MM.1S (cell line): ENCODE measurements at regions not wholly inside any gene's neighbourhood (a gene's known extent, or its start where the extent isn't known, plus 50 kb on each side); places are given as distances from the start of the nearest gene placed in this dataset.

Experiments used
- DNase-seq: peaks from one replicate; pipeline ENCODE4 v3.0.0-alpha.2; 2015
- H2AFZ ChIP-seq: fragments of 300-600 bp; sonication (generic); 2 replicates; pipeline ENCODE4 v1.6.0; 2016; ENCODE audit warnings: antibody characterized with exemption, low read length
- H3F3A ChIP-seq: fragments of 300-600 bp; sonication (generic); 2 replicates; pipeline ENCODE4 v1.6.1; 2016; ENCODE audit warnings: mild to moderate bottlenecking, antibody characterized with exemption, low read length, moderate library complexity, mixed read lengths; ENCODE audit not compliant: insufficient read depth
- H3K27ac ChIP-seq: fragments of 300-600 bp; sonication (generic); 2 replicates; pipeline ENCODE4 v1.5.1; 2016; ENCODE audit warnings: mild to moderate bottlenecking, low read length
- H3K27me3 ChIP-seq: fragments of 300-600 bp; sonication (generic); replicated peaks from 2 replicates; pipeline ENCODE4 v1.6.0; 2016; ENCODE audit warnings: low read length; ENCODE audit not compliant: insufficient read depth
- H3K36me3 ChIP-seq: fragments of 300-600 bp; sonication (generic); replicated peaks from 2 replicates; pipeline ENCODE4 v1.6.1; 2016; ENCODE audit warnings: mild to moderate bottlenecking, low read length, mixed read lengths; ENCODE audit not compliant: insufficient read depth
- H3K4me1 ChIP-seq: fragments of 300-600 bp; sonication (generic); 2 replicates; pipeline ENCODE4 v1.6.1; 2016; ENCODE audit warnings: low read length, mixed read lengths
- H3K4me2 ChIP-seq: fragments of 300-600 bp; sonication (generic); 2 replicates; pipeline ENCODE4 v1.6.0; 2016; ENCODE audit warnings: low read depth, low read length
- H3K4me3 ChIP-seq: fragments of 300-600 bp; sonication (generic); 2 replicates; pipeline ENCODE4 v1.5.1; 2016; ENCODE audit warnings: low read length, mixed read lengths
- H3K79me2 ChIP-seq: fragments of 300-600 bp; sonication (generic); 2 replicates; pipeline ENCODE4 v1.6.1; 2016; ENCODE audit warnings: mixed run types, low read length, mixed read lengths
- H3K9ac ChIP-seq: fragments of 300-600 bp; sonication (generic); 2 replicates; pipeline ENCODE4 v1.6.1; 2016; ENCODE audit warnings: low read length, mixed read lengths
- H3K9me2 ChIP-seq: fragments of 300-600 bp; sonication (generic); replicated peaks from 2 replicates; pipeline ENCODE4 v1.6.1; 2016; ENCODE audit warnings: mild to moderate bottlenecking, low read length, mixed read lengths; ENCODE audit not compliant: insufficient read depth
- H3K9me3 ChIP-seq: fragments of 300-600 bp; sonication (generic); replicated peaks from 2 replicates; pipeline ENCODE4 v1.6.1; 2016; ENCODE audit warnings: mild to moderate bottlenecking, low read length, mixed read lengths; ENCODE audit not compliant: insufficient read depth
- H4K20me1 ChIP-seq: fragments of 300-600 bp; sonication (generic); 2 replicates; pipeline ENCODE4 v1.6.1; 2016; ENCODE audit warnings: mild to moderate bottlenecking, low read length, moderate library complexity, mixed read lengths; ENCODE audit not compliant: insufficient read depth
- CTCF ChIP-seq: fragments of 300-600 bp; sonication (generic); IDR thresholded peaks from 2 replicates; pipeline ENCODE4 v1.5.1; 2016; ENCODE audit warnings: antibody characterized with exemption, low read length, mixed read lengths
- EZH2 ChIP-seq: fragments of 300-600 bp; sonication (generic); optimal IDR thresholded peaks from 2 replicates; pipeline ENCODE3; 2017; ENCODE audit warnings: low read depth, mild to moderate bottlenecking, antibody characterized with exemption, low read length, mixed read lengths
- EZH2phosphoT487 ChIP-seq: fragments of 300-600 bp; sonication (generic); IDR thresholded peaks from 2 replicates; pipeline ENCODE4 v1.6.1; 2018; ENCODE audit warnings: antibody characterized with exemption, low read length

DNA sequence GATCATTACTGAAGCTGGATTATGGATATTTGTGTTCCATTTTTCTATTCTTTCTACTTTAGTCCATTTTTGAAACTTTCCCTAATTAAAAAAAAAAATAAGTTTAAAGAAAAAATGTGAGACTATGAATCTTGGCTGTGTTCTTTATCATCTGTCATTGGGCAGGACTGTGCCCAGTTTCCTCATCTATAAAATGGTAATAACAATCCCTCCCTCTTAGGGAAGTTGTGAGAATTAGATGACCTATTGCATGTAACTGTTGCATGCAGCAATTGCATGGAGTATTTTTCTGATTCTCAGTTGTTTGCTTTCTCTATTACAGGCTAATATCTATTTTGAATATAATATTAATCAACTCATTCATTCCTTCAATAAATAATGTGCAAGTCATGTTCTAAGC lies 108.2 kb upstream of the LOC128125822 start:
- Histone ChIP-seq H3K9me3 (no peaks in the 10 kb centered on the region), H3F3A (no peaks in the 10 kb centered on the region), H3K9ac (no peak overlapping the region), H3K4me1 (no peaks in the 10 kb centered on the region), H3K27ac (no peak overlapping the region), H2AFZ (no peak overlapping the region), H3K27me3 (no peaks in the 10 kb centered on the region), H4K20me1 (no peaks in the 10 kb centered on the region), H3K4me2 (no peak overlapping the region), H3K9me2 (no peaks in the 10 kb centered on the region), H3K4me3 (no peak overlapping the region), H3K36me3 (no peaks in the 10 kb centered on the region), H3K79me2 (no peaks in the 10 kb centered on the region)
- no peak for DNase-seq
- no peak for TF ChIP-seq CTCF
- no peak for TF ChIP-seq EZH2phosphoT487
- no peak for TF ChIP-seq EZH2

DNA sequence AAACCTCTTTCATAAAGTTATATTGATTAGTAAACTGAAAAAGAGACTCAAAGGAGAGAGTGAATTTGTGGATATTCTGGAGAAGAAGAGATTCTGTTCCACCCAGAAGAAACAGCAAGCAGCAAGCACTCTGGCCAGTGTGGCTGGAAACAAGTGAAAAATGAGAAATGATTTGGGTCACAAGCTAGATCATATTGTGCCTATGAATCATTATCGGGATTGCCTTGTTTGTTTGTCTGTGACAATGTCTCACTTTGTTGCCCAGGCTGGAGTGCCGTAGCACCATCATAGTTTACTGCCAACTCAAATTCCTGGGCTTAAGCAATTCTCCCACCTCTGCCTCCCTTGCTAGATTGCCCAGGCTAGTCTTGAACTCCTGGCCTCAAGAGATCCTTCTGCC lies 106.5 kb upstream of the LOC128125822 start:
- H3K9me2 ChIP-seq = no peaks in the 10 kb centered on the region
- no peak for DNase-seq
- H3K27me3 ChIP-seq = no peaks in the 10 kb centered on the region
- H3K9ac ChIP-seq = no peak overlapping the region
- H3K9me3 ChIP-seq = no peaks in the 10 kb centered on the region
- H3K4me1 ChIP-seq = no peaks in the 10 kb centered on the region
- H3K4me2 ChIP-seq = no peak overlapping the region
- H3K79me2 ChIP-seq = no peaks in the 10 kb centered on the region
- no peak for TF ChIP-seq CTCF
- TF ChIP-seq EZH2phosphoT487 = no peak
- TF ChIP-seq EZH2 = no peak
- H3K36me3 ChIP-seq = no peaks in the 10 kb centered on the region
- no peaks in the 10 kb centered on the region for H4K20me1 ChIP-seq
- no peak overlapping the region for H3K4me3 ChIP-seq
- H3F3A ChIP-seq = no peaks in the 10 kb centered on the region
- no peak overlapping the region for H3K27ac ChIP-seq
- no peak overlapping the region for H2AFZ ChIP-seq

GRCh38 chr6:63466242-63466733 lies 106.0 kb upstream of the LOC128125822 start:
- H3K36me3 ChIP-seq = no peaks in the 10 kb centered on the region
- H3F3A ChIP-seq = no peaks in the 10 kb centered on the region
- H3K9me3 ChIP-seq = no peaks in the 10 kb centered on the region
- H3K27ac ChIP-seq = no peak overlapping the region
- no peak overlapping the region for H3K4me3 ChIP-seq
- TF ChIP-seq EZH2 (no peak), CTCF (no peak), EZH2phosphoT487 (no peak)
- H3K4me1 ChIP-seq = no peaks in the 10 kb centered on the region
- no peaks in the 10 kb centered on the region for H3K79me2 ChIP-seq
- no peak overlapping the region for H3K9ac ChIP-seq
- no peak for DNase-seq
- no peak overlapping the region for H3K4me2 ChIP-seq
- no peak overlapping the region for H2AFZ ChIP-seq
- H3K27me3 ChIP-seq = no peaks in the 10 kb centered on the region
- H3K9me2 ChIP-seq = no peaks in the 10 kb centered on the region
- no peaks in the 10 kb centered on the region for H4K20me1 ChIP-seq
